IPS-18c (cell line): ENCODE measurements at regions not wholly inside any gene's neighbourhood (a gene's known extent, or its start where the extent isn't known, plus 50 kb on each side); places are given as distances from the start of the nearest gene placed in this dataset.

Source experiments
- H3K4me3 ChIP-seq: 2 replicates; pipeline ENCODE4 v1.7.0; 2013; ENCODE audit warnings: low read depth, mild to moderate bottlenecking, low read length, moderate library complexity; ENCODE audit not compliant: insufficient read depth
- H3K9me3 ChIP-seq: one replicate; pipeline ENCODE4 v1.6.1; 2013; ENCODE audit warnings: mild to moderate bottlenecking, low read length, moderate library complexity; ENCODE audit not compliant: control insufficient read depth, insufficient read depth

DNA sequence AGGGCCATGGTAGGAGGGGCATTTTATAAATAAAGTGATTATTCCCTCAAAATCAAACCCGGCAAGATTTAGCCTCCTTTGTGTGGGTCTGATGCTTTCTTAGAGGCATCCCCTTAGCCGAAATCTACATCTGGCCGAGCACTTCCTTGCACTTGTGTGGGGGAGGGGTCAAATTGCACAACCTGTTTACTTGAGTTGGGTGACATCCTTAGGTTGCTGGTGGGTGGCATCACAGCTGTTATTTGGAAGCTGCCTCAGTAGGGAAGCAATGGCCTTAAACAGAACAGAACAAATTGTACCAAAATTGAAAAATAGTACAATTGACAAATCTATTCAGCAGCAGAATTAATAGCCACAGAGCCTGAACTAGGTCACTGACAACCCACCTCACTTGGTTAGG lies 546.1 kb downstream of the SNAPC1 start:
- H3K4me3 ChIP-seq, result no peak overlapping the region
- H3K9me3 ChIP-seq, result no peaks in the 10 kb centered on the region

DNA sequence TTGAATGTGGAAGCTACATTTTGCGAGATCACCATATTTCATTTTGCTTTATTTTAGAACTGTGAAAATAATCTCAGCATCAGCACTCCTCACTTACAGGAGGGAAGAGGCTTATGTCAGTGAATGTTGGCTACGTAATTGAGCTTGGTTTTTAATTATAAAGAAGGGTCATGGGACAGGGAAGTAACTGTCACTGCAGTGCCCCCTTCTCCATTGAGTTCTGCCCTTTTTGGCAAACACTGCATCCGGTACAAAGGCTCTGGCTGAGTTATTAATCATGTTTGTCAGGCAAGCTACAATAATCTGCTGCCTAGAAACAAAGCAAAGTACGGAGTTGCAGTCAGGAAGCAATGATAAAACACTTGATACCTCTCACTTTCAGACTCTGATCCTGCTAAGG lies 546.7 kb downstream of the SNAPC1 start:
- H3K9me3 ChIP-seq, result no peaks in the 10 kb centered on the region

DNA sequence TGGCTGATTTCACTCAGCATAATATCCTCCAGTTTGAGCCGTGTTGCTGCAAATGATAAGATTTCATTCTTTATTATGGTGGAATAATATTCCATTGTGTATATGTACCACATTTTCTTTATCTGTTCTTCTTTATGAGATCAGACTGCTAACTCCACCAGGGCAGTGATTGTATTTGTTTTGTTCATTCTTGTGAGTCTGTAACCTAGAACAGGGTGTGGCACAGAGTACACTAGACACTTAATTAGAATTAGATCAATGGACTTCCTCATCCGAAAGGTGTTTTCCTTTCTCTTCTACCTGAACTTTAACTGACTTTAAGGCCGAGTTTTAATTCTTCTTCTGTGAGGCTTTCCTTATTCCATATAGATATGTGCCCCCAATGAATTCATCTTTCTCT lies 551.0 kb downstream of the SNAPC1 start:
- Histone ChIP-seq H3K4me3 (no peak overlapping the region), H3K9me3 (no peaks in the 10 kb centered on the region)

More for the DNA sequence above, 546.7 kb downstream of the SNAPC1 start:
- no peak overlapping the region for H3K4me3 ChIP-seq

DNA sequence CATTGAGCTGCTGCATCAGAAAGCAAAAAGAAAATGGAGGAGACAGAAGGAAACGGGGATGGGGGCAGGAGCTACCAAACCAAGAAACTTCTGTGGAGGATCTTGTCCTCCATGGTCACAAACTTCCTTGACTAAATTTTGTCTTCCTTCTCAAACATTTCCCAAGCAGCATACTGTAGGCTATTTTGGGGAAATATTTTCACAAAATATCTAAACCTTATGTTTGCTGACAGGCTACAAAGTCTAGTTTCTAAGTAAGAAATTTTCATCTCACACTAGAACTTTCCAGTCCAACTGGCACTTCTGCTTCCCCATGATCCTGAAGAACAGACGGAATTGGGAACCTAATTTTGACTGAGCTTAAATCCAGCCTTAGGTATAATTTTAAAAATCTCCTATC lies 552.0 kb downstream of the SNAPC1 start:
- Histone ChIP-seq H3K4me3 (no peak overlapping the region), H3K9me3 (no peaks in the 10 kb centered on the region)

DNA sequence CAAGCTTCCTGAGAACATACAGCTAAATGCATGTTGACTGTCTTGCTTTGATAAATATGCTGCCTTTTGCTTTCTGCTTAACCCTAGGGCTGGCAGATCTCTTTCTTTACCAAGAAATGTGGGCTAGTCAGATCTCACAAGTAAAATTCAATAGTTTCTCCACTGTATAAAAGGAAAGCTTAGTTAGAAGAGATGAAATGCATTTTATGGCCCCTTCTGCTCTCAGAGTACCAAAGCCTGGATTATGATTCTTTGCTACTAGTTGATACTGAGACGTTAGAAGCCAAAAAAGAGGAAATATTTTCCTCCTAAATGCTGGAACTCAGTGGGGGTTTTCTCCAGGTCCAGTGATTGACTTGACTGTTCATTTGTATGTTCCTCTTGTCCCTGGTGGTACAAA lies 552.7 kb downstream of the SNAPC1 start:
- Histone ChIP-seq H3K4me3 (no peak overlapping the region), H3K9me3 (no peaks in the 10 kb centered on the region)

DNA sequence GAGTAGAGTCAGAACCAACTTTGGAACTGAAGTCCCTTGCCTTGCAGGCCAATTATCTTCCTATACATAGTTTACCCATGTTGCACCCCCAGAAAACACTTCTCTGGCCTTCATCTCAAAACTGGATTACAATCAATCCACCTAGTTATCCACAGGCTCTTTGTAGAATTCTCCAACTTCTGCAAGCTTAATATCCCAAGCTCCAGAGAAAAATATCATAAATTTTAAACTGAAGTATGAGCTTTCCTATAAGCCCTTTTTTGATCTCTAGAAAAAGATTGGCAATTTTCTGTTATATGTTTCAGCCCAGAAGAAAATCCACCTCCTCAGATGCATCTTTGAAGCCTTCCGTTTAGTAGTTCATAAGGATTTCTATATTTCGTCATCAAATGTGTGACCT lies 553.4 kb downstream of the SNAPC1 start:
- Histone ChIP-seq H3K4me3 (no peak overlapping the region), H3K9me3 (no peaks in the 10 kb centered on the region)

DNA sequence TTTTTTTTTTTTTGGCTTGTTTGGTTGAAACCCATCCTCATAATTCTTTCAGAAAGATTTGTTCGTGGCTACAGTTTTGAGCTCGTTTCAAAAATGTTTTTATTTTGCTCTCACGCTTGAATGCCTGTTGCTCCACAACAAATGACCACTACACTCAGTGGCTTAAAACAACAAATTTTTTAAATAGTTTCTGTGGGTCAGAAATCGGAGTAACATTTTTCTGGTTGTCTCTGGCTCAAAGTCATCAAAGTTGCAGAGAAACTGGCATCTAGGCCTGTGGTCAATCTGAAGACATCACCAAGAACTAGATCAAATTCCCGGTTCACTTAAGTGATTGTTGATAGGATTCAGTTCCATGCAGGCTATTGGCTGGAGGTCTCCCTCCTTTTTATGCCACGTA lies 560.0 kb downstream of the SNAPC1 start:
- no peak overlapping the region for H3K4me3 ChIP-seq
- no peaks in the 10 kb centered on the region for H3K9me3 ChIP-seq

DNA sequence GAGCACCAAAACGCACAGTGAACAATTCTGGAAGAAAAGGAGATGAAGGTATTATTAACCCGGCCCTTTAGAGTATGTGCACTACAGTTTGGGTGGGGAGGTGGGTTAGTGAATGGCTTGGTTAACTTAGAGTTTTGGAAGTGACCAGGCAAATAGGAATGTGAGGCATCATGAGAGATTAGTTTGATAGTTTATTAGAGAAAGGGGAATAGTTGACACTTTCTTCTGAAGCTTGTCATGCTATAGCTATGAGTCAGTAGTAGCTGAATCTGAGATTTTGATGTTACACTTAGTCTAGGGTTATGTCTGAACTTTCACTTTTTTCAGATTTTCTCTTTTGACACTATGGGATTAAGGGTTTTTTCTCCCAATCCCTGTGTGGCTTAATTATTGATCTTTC lies 567.2 kb downstream of the SNAPC1 start:
- no peak overlapping the region for H3K4me3 ChIP-seq
- no peaks in the 10 kb centered on the region for H3K9me3 ChIP-seq

DNA sequence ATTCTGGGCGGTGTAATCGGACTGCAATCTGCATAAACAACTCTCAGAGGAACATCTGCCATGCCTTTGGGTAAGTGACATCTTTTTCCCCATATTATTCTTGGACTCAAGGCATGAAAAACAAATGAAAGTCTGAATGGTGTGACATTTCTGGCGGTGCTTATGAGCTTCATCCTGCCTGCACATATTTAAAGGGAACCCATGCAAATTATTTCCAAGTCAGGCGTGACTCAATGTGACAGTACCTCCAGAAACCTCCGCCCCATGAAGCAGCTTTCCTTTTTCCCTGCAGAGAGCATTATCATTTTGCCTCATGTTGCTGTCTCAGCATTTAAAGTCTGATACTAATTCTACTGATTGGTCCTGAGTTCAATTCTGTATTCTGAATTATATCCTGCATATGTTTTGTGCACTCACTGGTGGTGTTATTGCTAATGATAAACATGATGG lies 585.4 kb downstream of the SNAPC1 start:
- Histone ChIP-seq H3K4me3 (no peak overlapping the region), H3K9me3 (no peaks in the 10 kb centered on the region)

DNA sequence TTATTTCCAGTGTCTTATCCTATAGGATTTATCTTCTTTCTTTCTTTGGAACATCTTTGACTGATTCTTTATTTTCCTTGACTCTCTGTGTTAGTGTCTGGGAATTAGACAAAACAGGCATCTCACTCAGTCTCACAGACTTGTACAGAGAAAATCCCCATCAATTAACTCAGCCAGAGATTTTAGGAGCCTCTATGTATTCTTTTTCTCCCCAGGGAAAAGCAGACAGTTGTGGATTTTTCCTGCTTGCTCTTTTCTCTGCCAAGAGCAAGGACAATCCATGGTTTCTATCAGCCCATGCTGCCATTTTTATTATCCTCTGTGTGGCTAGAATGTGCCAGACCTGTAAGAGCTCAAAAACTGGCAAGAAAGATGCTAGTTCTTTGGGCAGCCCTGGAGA lies 595.1 kb downstream of the SNAPC1 start:
- no peak overlapping the region for H3K4me3 ChIP-seq
- H3K9me3 ChIP-seq, result no peaks in the 10 kb centered on the region

DNA sequence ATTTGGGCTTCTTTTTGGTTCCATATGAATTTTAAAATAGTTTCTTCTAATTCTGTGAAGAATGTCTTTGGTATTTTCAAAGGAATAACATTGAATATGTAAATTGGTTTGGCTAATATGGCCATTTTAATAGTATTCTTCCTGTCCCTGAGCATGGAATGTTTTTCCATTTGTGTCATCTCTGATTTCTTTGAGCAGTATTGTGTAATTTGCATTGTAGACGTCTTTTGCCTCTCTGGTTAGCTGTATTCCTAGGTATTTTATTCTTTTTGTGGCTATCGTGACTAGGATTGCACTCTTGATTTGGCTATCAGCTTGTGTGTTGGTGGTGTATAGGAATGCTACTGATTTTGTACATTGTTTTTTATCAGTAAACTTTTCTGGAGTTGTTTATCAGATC lies 601.9 kb downstream of the SNAPC1 start:
- Histone ChIP-seq H3K9me3 (no peaks in the 10 kb centered on the region), H3K4me3 (no peak overlapping the region)

DNA sequence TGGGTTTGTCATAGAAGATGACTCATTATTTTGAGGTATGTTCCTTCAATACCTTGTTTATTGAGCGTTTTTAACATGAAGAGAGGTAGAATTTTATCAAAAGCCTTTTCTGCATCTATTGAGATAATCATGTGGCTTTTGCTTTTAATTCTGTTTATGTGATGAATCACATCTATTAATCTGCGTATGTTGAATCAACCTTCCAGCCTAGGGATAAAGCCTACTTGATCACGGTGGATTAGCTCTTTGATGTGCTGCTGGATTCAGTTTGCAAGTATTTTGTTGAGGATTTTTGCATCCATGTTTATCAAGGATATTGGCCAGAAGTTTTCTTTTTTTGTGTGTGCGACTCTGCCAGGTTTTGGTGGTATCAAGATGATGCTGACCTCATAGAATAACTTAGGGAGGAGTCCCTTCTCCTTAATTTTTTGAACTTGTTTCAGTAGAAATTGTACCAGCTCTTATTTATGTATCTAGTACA lies 602.6 kb downstream of the SNAPC1 start:
- H3K9me3 ChIP-seq, result no peaks in the 10 kb centered on the region
- H3K4me3 ChIP-seq, result no peak overlapping the region

DNA sequence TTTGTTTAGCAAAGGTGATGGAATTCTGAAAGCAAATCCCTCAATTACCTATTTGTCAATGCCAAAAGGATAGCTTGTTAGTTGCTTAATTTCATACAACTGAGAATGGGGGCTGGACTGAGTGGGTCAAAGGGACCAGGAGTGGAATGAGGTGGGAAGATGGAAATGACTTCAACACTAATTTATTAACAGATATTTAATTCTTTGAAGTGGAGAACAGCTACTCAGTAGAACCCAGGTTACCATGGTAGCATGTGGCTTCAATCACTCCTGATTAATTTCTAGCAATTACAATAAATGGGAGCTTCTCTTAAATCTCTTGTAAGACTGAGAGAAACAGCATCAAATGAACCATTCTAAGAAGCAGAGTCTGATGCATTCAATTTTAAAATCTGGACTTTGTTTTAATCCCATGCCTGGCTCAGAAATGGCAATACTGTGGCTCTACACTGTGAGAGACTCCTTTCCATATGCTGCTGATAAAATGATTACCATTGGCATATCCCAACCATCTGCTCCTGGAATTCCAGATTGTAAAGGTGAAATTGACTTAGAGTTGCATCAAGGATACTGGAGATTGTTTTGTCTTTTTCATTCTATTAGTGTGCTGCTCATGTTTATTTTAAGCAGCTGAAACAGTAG lies 607.8 kb downstream of the SNAPC1 start:
- no peaks in the 10 kb centered on the region for H3K9me3 ChIP-seq
- no peak overlapping the region for H3K4me3 ChIP-seq

DNA sequence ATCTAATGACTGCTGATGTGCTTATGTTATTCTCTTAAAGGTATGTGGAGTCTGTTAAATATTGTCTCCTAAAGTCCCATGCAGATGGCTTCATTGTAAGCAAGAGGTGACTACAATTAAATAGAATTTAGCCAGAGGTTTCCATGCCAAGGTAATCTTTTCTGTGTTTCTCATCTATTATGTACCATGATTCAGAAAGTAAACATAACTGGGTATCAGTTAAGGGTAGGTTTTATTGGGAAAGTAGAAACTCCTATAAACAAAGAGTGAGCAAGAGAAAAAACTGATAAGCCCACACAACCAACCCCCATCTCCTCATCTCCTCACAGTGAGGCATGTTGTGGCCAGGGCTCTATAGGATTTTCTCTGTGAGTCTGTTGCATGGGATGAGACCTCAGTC lies 611.7 kb downstream of the SNAPC1 start:
- H3K9me3 ChIP-seq, result no peaks in the 10 kb centered on the region
- H3K4me3 ChIP-seq, result no peak overlapping the region

DNA sequence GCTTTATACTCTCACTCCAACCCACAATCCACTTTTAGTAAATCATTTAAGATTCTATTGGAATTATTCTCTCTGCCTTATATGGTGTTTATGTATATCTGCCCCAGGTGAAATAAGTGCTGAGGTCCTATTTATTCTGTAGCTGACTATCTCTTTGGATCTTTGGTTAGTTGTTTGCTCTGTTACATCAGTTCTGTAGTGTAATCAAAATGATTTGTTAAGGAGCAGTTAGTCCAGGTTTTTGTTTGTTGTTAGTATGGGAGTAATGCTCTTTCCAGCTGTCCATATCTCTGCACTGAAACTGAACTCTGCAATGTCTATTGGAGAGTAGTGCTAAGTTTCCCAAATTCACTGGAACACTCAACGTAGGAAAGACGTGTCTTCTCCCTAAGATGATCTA lies 615.8 kb downstream of the SNAPC1 start:
- H3K9me3 ChIP-seq, result no peaks in the 10 kb centered on the region
- no peak overlapping the region for H3K4me3 ChIP-seq

DNA sequence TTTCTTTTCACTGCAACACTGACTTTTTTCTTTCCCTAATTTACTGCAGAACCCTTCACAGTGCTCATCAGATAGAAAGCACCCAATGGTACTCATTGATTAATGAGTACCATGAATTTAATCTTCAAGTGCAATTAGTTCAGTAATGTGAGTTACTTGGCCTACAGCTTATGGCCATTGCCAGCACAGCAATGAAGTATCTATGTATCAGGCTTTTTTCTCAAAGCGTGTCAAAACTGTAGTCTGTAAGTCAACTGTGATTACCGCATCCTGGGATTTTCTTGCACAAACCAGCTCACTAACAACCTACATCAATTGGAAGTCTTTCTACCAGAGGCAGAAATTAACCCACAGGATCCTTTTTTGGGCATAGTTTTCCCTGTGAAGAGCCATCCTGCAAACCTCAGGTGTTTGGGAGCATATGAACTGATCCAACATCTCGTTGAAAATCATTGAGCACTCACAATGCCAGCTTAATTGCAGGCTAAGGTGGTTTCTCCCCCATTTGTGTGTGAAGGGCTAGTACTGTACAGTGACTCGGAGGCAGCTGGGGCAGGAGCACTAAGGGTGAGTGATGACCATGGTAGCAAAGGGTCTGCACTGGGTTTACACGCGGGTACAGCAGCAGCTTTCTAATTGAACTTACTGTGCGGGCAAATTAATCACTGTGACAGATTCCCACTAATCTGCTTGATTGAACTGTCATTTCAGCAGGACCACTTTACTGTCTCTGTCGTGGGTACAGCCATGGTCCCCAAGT lies 619.3 kb downstream of the SNAPC1 start:
- no peak overlapping the region for H3K4me3 ChIP-seq
- H3K9me3 ChIP-seq, result peaks cover under 1% of the 10 kb centered on the region

DNA sequence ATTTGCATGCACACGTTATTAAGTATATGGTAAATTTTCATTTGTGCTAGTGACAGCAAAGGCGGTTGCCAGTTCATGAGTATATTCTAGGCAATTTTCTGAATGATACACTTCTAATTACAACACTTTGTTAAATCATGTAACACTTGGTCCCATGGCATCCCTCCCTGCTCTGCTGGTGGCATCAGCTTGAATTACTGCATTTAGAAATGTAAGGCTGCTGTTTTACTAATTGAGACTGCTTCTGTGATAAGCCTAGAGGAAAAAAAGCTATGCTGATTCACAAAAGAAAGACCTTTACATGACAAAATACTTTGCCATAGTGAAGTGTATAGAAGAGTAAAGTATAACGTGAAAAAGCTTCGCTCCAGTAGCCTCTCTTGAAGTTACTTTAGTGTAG lies 636.1 kb downstream of the KCNH5 start:
- no peaks in the 10 kb centered on the region for H3K9me3 ChIP-seq

DNA sequence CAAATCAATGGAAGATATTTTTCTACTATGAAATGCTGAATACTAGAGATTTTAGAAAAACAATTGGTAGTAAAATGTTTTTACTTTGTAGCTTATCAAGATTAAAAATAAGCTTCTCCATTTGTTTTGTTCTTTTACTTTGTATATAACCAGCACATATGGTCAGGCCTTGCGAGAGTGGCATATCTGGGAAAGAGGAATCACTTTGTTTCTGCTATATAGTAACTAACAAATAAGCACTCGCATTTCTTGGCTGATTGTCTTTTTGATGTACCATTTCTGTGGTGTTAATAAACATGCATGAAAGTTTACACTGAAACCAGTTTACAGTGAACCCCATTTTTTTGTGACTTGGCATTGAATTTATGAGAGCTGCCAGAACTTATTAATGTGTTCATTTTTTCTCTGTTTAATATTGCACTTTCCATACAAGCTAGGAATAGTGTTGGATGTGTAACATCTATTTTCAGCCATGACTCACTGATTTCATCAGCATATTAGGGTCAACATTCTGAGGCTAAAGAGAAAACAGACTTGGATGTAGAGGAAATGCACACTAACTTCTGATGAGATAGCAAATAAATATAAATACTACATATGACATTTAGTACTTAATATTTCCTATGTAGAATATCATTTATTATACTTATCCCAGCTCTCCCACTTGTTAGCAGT lies 635.5 kb downstream of the KCNH5 start:
- Histone ChIP-seq H3K4me3 (no peak overlapping the region), H3K9me3 (no peaks in the 10 kb centered on the region)

More for the DNA sequence above, 636.1 kb downstream of the KCNH5 start:
- H3K4me3 ChIP-seq, result no peak overlapping the region
